T-helper 1 cell treated with Interleukin-12 subunit alpha and Interleukin-12 subunit beta and Interleukin-4 antibody, amounts not matched to agents 30 ng/mL and 1 ng/mL, for 36 hours (primary cell): ENCODE measurements at regions not wholly inside any gene's neighbourhood (a gene's known extent, or its start where the extent isn't known, plus 50 kb on each side); places are given as distances from the start of the nearest gene placed in this dataset.

Experiments
- intact Hi-C: fragments of 100-400 bp; cut with micrococcal nuclease; formaldehyde crosslinking; loops from one replicate; pipeline ENCODE4 v1.15.1; 2024

DNA sequence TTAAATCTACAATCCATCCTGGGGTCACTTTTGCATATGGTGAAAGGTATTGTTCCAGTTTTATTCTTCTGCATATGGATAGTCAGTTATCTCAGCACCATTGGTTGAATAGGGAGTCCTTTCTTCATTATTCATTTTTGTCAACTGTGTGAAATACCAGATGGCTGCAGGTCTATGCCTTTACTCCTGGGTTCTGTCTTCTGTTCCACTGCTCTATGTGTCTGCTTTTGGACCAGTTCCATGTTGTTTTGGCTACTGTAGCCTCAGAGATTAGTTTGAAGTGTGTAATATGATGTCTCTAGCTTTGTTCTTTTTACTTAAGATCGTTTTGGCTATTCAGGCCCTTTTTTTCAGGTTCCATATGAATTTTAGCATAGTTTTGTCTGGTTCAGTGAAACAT lies 795.8 kb downstream of the OTOL1 start:
- intact Hi-C loops = no loop called here

DNA sequence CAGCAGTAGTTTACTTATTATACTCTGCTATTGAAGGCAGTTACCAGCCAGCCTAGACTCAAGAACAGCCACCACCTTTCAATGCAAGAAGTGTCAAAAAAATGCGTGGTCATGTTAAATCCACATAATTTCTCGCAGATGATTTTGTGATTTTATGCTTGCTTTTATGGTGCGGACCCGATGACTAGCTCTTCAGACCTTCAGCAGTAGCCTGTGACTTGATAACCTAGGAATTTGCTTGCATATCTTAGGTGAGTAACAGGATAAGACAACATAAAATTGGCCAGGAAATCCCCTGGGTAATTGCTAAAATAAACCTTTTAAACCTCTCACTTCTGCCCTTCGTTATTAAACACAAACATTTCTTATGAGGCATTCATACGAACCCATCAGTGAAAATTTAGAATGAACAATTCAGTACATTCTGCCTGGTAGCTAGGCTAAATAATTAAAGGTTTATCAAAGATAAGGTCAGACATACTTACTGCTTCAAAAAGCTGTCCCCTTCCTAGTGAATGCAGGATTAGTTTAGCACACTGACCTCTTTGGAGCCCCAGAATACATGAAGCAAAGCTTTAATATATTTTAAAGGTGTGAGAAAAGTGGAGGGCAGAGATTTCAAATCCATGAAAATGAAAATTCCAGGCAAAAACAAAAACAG lies 798.8 kb downstream of the OTOL1 start:
- intact Hi-C loops = no loop called here

DNA sequence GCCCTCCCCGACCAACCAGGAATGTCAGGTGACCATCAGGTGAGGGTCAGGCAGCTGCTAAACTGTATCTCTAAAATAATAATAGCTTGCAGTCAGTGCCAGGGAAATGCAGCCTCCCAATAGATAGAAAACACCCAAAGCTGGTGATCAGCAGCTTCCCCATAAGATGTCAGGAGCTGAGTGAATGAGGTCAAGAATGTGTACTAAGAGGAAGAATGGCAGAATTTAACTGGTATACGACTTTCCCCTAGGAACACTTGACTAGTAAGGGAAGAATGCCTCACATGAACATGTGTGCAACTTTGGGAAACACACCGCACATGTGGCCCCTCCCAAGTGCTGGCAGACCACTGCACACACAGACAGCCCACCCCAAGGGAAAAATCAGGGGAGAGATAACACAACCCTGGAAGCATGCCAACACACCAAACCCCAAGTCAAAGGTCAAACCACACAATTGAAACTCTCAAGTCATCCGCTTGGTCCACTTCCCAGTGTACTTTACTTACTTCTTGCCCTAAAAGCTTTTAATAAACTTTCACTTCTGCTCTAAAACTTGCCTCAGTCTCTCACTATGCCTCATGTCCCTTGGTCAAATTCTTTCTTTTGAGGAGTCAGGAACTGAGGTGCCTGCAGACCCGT lies 806.5 kb downstream of the OTOL1 start:
- intact Hi-C loops = no loop called here

DNA sequence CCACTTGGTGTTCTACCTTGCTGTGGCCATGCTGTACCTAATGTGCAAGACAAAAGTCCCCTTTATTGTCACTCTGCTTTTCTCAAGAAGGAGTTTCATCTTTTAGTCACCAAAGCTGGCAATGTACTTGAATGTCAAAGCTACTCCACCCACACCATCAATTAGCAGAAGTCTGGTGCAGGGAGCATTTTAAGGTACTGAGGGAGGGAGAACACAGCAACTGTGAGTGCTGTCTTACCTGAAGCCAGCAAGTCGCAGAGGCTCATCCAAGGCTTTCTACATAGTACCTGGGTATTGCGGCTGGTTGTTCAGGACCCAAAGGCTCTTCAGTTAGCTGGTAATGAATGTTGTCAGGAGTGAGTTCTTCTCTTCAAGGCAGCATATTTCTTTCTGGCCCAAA lies 820.4 kb downstream of the OTOL1 start:
- intact Hi-C loops = no loop called here

DNA sequence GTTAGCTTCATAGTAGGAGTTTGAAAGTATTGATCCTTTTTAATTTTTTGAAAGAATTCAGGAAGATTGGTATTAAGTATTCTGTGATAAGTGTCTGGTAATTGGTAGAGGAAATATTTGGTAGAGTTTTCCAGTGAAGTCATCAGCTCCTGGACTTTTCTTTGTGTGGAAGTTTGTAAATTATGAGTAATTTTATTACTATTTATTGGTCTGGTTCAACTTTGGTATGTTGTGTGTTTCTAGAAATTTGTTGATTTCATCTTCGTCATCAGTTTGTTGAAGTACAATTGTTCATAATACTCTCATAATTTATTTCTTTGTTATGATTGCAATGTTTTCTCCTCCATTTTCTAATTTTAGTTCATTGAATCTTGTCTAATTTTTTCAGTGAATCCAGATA lies 832.0 kb downstream of the OTOL1 start:
- intact Hi-C loops = no loop called here

DNA sequence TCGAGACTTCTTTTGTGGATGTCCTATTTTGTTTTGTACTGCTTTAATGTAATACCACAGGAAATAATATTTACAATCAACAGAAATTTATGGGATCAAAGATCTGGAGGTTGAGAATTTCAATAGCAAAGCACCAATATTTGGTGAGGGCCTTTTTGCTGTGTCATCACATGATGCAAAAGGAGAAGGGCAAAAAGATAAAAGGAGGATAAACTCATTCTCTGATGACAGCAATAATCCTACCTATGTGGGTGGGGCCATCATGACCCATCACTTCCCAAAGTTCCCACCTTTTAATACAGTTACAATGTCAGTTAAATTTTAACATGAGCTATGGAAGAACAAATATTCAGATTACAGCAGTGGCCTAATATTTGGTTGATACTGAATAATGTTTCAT lies 832.9 kb downstream of the OTOL1 start:
- intact Hi-C loops = no loop called here

DNA sequence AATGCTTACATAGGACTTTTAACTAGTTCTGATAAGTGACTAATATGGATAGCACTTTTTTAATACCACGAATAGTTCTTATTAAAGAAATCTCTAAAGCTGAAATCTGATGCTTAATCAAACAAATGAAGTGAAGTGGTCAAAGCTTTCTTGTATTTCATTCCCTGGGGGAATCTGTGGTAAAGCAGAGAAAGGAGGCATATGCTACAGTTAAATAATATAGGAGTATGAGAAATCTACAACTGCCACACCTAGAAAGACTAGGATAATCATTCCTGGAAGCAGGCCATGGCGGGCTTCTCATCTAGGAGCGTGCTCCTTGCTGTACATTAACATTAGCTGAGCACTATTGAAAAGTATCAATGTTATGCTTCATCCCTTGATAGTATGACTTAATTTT lies 835.7 kb downstream of the OTOL1 start:
- intact Hi-C loops = no loop called here

DNA sequence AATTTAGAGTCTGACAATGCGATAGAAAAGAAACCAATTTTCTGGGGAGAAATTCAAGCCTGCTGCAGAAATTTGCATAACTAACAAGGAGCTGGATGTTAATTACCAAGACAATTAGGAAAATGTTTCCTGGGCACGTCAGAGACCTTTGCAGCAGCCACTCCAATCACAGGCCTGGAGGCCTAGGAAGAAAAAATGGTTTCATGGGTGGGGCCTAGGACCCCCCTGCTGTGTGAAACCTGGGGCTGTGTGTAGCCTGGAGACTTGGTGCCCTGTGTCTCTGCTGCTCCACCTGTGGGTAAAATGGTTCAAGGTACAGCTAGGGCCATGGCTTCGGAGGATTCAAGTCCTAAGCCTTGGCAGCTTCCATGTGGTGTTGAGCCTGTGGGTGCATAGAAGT lies 837.9 kb downstream of the OTOL1 start:
- intact Hi-C loops = no loop called here

DNA sequence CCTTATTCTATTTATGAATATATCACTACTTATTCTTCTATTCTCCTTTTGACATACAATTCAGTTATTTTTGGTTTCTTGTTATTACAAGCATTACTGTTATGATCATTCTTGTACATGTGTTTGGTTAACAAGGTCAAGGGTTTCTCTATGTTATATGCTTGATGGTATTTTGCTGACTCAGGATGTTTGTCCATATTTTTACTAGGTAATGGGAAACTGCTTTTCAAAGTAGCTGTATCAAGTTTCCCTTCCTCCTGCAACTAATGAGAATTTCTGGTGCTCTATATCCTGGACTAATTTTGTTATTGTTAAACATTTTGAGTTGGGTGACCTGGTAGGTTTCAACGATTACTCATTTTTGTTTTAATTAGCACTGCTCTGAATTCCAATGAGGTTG lies 841.0 kb downstream of the OTOL1 start:
- intact Hi-C loops = no loop called here

DNA sequence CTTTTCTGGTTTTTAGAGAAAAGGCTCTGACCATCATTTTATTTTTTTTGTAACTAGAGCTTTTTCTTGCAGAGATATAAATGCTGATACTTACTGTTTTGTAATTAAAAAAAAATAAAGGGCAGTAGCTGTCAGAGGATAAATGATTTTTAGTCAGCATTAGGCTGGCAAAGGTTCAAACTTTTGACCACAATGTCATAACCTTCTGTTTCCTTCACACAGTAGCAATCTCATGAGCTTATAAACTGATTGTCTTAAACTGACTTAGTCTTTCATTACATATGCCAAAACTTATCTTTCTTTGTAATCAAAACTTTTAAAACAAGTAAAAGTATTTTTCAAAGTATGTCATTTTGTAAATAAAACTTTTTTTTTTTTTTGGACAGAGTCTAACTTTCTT lies 841.9 kb downstream of the OTOL1 start:
- intact Hi-C loops = no loop called here

DNA sequence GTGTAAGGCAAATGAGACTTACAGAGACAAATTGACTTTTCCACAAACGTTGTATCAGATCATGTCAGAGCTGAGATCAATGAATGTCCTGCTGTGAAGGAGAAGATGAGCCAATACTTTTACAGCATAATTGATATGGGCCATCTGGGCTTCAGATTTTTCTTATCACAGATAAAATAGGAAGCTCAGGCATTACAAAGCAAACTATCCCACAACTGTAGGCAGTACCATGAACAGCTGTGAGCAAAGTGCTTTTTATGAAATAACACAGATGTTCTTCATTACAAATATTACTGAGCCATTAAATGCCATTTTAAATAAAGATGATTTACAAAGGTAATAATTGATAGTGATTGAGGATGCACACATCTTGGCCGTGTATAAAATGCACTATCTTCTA lies 852.3 kb downstream of the OTOL1 start:
- intact Hi-C loops = no loop called here

DNA sequence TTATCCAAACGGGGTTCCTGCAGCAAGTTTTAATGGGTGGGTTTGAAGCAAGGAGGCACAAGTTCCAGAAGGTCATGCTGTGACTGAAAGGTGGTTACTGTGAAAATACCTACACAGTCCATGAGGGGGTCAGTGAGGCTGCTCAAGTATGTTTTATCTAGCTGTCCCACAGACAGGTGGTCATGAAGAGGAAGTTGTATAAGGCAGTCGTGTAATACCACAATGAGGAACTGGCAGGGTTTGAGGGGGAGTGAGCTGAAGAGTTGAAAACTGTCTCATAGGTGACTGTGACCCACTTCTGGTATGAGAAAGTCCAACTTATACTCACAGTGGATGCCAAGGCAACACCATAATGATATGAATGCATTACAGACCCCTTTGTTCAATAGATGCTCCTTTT lies 856.8 kb downstream of the OTOL1 start:
- intact Hi-C loops = no loop called here

DNA sequence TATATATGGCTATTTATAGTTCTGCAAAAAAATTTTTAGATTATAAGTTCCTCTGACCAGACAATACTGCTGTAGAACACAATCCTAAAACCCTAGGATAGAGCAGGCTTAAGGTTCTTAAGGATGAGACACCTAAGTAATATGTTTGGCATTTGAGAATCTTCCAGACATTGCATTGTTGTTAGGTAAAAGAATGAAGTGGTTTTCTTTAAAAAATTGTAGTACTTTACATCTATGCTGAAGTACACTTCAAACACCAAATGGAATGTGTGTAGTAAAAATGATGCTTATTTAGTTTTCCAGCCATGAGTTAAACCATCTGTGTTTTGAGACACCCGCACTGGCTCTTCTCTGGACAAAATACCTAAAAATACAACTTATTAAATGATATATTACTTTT lies 857.7 kb downstream of the OTOL1 start:
- intact Hi-C loops = no loop called here

DNA sequence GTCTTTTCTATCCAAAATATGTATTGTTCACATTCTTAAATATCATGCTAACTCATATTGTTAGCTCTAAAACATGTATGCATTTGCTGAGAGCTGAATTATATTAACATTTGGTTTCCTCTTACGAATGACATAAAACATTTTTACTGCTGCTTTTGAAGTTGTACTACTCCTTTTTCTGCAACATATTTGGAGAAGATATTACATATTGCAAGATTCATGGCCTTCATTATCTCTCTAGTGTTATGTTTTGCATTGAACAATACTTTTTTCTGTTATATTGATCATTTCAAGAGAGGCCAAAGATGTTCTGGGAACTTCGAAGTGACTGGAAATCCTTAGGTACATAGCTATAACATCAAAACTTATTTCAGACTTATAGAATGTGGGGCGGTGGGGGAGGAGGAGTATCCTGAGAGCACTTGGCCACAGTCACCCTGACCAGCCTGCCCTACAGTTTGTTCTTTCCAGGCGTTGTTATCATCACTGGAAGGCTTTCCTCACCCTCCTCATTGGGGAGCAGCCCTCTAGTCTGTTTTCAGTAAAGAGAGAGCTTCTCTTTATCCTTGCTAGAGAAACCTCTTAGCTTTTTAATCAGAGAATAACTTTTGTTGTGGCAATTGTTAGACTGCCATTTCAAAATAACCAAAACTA lies 868.6 kb downstream of the OTOL1 start:
- intact Hi-C loops = no loop called here

DNA sequence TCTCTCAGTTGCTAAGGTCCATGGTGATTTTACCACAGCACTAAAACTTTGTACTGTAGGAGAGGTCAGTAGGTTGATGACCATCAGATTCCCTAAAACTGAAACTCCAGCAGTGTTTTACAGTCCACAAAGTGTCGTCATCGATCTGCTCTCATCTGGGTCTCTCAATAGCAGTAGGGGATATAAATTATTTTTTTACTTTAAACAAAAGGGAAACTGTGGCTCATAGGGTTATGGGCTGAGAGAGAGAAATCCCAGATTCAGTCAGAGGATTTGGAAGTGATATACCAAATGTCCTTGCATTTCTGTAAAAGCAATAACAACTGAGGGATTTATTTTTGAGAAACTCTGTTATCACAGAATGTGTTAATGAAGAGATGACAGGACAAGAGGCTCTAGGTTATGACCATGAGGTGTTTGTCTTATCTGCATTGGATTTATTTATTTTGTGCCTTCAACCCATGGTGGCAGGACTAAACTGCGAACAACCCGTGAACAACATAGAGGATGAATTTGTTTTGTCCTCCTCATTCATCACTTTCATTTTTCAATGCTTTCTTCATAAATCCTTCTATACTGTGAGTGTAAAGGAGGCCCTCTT lies 869.7 kb downstream of the OTOL1 start:
- intact Hi-C loops = no loop called here

DNA sequence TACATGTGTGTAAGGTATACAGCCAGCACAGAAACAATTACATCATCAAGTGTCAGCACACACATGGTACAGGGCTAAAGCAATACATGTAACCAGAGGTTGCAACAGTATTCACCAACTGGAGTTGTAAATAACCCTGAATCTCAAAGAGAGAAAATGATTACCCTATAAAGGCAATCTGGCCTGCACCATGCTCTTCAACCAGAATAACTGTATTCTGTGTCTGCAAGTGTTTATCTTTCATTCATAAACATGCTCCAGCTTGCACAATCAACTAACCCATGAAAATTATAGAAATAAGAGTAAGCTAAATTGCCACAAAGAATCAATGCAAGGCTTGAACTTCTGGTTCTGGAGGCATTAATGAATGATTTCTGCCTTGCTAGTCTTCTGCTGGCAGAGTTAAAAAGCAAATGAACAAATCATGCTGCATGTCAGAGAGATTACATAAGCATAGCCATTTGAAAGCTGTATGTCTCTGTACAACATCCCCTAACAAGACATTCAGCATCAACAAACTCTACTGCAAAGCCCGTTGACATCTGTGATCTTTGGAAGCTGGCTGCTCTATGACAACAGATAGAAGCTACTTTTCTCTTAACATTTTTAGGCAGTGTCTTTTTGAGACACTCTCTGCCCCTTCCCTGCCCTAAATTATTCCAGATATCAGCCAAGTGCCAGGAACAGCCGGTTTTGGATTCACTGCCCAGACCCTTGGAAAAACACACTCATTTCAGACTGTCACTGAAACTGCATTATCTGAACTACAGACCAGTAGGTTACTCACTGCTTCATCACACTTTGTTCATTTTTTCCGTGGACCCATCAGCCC lies 871.0 kb downstream of the OTOL1 start:
- intact Hi-C loops = no loop called here

DNA sequence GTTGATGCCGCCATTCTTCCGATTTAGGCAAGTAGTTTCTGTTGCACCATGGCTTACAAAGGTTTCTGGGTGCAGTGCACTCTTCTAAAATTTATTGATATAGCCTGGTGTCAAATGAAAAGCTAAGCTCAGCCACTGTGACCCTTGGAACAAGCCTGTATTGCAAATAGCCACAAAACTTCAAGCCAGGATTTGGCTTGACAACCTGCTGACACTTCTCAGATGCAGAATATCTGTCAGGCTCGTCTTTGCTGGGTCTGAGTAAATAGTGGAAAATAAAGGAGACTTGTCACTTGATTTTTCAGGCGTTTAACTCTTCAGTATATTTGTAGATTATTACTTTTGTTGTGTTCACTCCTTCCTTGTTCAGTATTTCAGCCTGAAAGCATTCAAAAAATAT lies 871.8 kb downstream of the OTOL1 start:
- intact Hi-C loops = no loop called here

DNA sequence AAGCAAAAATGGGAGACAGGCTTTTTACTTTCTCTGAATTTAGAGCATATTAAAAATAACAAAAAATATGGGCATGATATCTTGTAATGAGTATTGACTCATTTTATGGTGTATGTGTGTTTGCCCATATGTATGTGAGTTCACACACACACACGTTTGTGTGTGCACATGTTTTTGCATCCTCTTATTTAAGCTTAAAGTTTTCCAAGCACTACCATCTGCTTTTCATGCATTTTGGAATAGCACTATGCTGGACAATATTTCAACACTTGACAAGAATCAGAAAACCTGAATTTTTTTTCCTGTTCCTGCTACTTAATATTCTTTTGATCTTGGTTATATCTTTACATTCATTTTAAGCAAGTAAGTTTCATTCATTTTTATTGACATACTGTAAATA lies 872.7 kb downstream of the OTOL1 start:
- intact Hi-C loops = no loop called here

DNA sequence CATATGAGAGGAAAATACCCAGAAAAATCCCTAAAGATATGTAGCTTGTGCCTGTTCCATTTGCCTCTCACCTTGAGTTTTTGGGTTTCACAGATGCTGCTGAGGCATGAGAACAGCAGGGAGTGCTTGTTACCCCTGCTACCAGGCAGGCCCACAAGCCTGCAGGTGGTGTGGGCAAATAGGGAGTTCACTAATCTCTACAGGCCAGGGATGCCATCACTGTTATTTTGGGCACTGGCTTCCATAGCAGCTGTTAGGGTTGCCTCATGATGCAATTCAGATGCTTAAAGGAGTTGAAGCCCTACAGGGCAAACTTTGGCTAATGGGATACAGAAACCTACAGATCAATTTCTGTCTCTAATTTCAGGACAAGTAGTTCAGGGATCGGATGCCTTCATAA lies 873.5 kb downstream of the OTOL1 start:
- intact Hi-C loops = no loop called here

DNA sequence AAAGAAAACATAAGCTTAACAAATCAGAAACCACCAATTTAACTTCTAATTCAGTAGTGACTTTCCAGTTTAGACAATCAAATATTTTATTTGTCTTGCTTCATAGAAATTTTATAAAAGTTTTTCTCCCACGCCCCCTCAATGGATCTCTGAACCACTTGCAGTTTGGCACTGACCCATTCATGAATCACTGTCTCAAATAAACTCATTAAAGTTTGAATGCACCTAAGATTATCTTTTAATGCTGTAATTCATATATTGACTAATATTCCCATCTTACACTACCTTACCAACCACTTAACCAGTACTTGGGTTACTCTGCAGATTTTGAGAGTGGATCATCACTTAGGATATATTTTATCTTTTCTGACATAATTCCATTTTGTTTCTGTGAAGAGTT lies 880.2 kb downstream of the OTOL1 start:
- intact Hi-C loops = no loop called here

DNA sequence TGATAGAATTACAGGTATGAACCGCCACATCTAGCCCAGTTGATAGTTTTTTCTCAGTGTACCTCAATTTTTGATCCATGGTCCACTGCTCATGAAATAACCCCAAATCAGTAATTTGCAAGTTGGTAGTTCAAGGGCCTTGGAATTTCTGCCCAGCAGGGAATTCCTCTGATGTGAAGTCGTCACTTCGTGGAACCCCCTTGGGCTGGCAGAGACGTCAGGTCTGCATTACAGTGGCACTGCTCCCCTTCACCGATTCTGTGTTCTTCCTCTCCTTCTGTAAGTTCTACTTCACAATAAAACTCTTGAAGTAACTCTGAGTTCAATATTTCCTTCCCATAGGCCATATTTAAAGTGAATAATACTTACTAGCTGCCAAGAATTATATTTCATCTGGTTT lies 881.0 kb downstream of the OTOL1 start:
- intact Hi-C loops = no loop called here

DNA sequence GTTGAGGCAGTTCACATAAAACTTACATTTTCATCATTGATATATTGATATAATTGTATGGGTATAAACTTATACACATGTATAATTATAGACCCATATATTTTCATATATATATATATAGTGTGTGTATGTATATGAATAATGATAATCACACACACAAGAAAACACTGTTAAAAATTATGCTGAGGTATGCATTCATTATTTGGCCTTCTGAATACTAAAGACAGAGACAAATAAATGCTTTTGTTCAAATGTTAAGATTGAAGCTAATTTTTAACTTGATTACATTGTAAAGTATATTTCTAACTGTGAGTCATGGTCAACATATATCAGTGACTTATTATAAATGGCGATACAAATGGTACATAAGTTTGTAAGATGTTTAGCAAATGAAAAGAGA lies 888.8 kb downstream of the OTOL1 start:
- intact Hi-C loops = no loop called here
